MM.1S (cell line): ENCODE measurements at regions not wholly inside any gene's neighbourhood (a gene's known extent, or its start where the extent isn't known, plus 50 kb on each side); places are given as distances from the start of the nearest gene placed in this dataset.

Source experiments
- CTCF ChIP-seq: fragments of 300-600 bp; sonication (generic); IDR thresholded peaks from 2 replicates; pipeline ENCODE4 v1.5.1; 2016; ENCODE audit warnings: antibody characterized with exemption, low read length, mixed read lengths
- EZH2phosphoT487 ChIP-seq: fragments of 300-600 bp; sonication (generic); IDR thresholded peaks from 2 replicates; pipeline ENCODE4 v1.6.1; 2018; ENCODE audit warnings: antibody characterized with exemption, low read length

GRCh38 chr14:62162998-62163589 lies 400.9 kb downstream of the SNAPC1 start:
- peak; percentile 60 for TF ChIP-seq CTCF
- no peak for TF ChIP-seq EZH2phosphoT487
